SK-N-SH (cell line): ENCODE measurements at regions not wholly inside any gene's neighbourhood (a gene's known extent, or its start where the extent isn't known, plus 50 kb on each side); places are given as distances from the start of the nearest gene placed in this dataset.

Experiments
- CTCF ChIA-PET: fragments of 300-600, 350-600 bp; formaldehyde crosslinking; extraction: SDS; loops from one replicate; lab custom pipeline; 2021; lab: Yijun Ruan, JAX
- POLR2A ChIA-PET: fragments of 350-600 bp; sonication (Branson Sonifier 250); formaldehyde crosslinking; extraction: SDS; loops from one replicate; lab custom pipeline; 2020; ENCODE audit warnings: antibody characterized with exemption, inconsistent platforms; lab: Yijun Ruan, JAX
- DNase-seq: peaks from one replicate; pipeline ENCODE4 v3.0.0; 2012
- H2AFZ ChIP-seq: fragments of 200-600 bp; sonication (generic); 2 replicates; pipeline ENCODE4 v1.8.1; 2016; ENCODE audit warnings: antibody characterized with exemption, mild to moderate bottlenecking, low read depth
- H3F3A ChIP-seq: fragments of 200-600 bp; sonication (generic); replicated peaks from 2 replicates; pipeline ENCODE3; 2016; ENCODE audit warnings: antibody characterized with exemption, mild to moderate bottlenecking; ENCODE audit not compliant: insufficient read depth
- H3K27ac ChIP-seq, 2 experiments: fragments of 200-500 bp in 1 of 2; fragments of 200-600 bp in 1 of 2; sonication (Bioruptor generic) in 1 of 2; sonication (generic), shearing (Covaris generic) in 1 of 2; 2 replicates each; pipeline versions ENCODE4 v1.5.1 to v1.6.1; 2014 to 2016; ENCODE audit warnings: low read depth in 2 of 2, inconsistent platforms in 1 of 2, low read length in 1 of 2, mild to moderate bottlenecking in 1 of 2, mixed read lengths in 1 of 2
- H3K27me3 ChIP-seq: fragments of 200-600 bp; sonication (generic), shearing (Covaris generic); 2 replicates; pipeline ENCODE4 v1.6.1; 2016; ENCODE audit warnings: mixed run types; ENCODE audit not compliant: insufficient read depth
- H3K36me3 ChIP-seq, 2 experiments: fragments of 200-500 bp in 1 of 2; fragments of 200-600 bp in 1 of 2; sonication (Bioruptor generic) in 1 of 2; sonication (generic) in 1 of 2; replicated peaks in 1 of 2; 2 replicates each; pipeline versions ENCODE3 to v1.5.1; 2014 to 2016; ENCODE audit warnings: low read length in 1 of 2, mild to moderate bottlenecking in 1 of 2; ENCODE audit not compliant: insufficient read depth in 2 of 2, control insufficient read depth in 1 of 2
- H3K4me1 ChIP-seq, 2 experiments: fragments of 200-500 bp in 1 of 2; fragments of 200-600 bp in 1 of 2; sonication (Bioruptor generic) in 1 of 2; sonication (generic), shearing (Covaris generic) in 1 of 2; 2 replicates each; pipeline versions ENCODE4 v1.5.1 to v1.6.1; 2014 to 2016; ENCODE audit warnings: low read depth in 1 of 2, low read length in 1 of 2, mixed run types in 1 of 2; ENCODE audit not compliant: insufficient read depth in 2 of 2, control insufficient read depth in 1 of 2
- H3K4me2 ChIP-seq: fragments of 200-600 bp; sonication (generic), shearing (Covaris generic); 2 replicates; pipeline ENCODE4 v1.6.1; 2017; ENCODE audit warnings: mixed run types
- H3K4me3 ChIP-seq, 2 experiments: fragments of 200-500 bp in 1 of 2; fragments of 200-600 bp in 1 of 2; sonication (Bioruptor generic) in 1 of 2; sonication (generic), shearing (Covaris generic) in 1 of 2; 2 replicates each; pipeline versions ENCODE4 v1.5.1 to v1.8.1; 2014 to 2016; ENCODE audit warnings: low read depth in 2 of 2, inconsistent platforms in 1 of 2, low read length in 1 of 2, mild to moderate bottlenecking in 1 of 2, mixed read lengths in 1 of 2, moderate library complexity in 1 of 2
- H3K79me2 ChIP-seq: fragments of 200-600 bp; sonication (generic); 2 replicates; pipeline ENCODE4 v1.8.1; 2017; ENCODE audit warnings: mild to moderate bottlenecking; ENCODE audit not compliant: insufficient read depth
- H3K9ac ChIP-seq: fragments of 200-600 bp; sonication (generic); 2 replicates; pipeline ENCODE4 v1.6.1; 2017; ENCODE audit warnings: mixed run types
- H3K9me2 ChIP-seq: fragments of 200-600 bp; sonication (generic); 2 replicates; pipeline ENCODE4 v1.6.1; 2017; ENCODE audit warnings: mixed run types
- H3K9me3 ChIP-seq: fragments of 200-600 bp; sonication (generic); 2 replicates; pipeline ENCODE4 v1.6.1; 2017; ENCODE audit warnings: mixed run types, mild to moderate bottlenecking, moderate library complexity
- H4K20me1 ChIP-seq: fragments of 200-600 bp; sonication (generic); 2 replicates; pipeline ENCODE4 v1.6.1; 2017; ENCODE audit warnings: mild to moderate bottlenecking, mixed run types; ENCODE audit not compliant: insufficient read depth
- ELF1 ChIP-seq: IDR thresholded peaks from 2 replicates; pipeline ENCODE4 v1.4.0; 2012
- EZH2phosphoT487 ChIP-seq: fragments of 200-600 bp; sonication (generic); IDR thresholded peaks from 2 replicates; pipeline ENCODE4 v1.6.1; 2017; ENCODE audit warnings: low read depth, mixed run types, mild to moderate bottlenecking, antibody characterized with exemption, moderate library complexity, borderline replicate concordance
- FOSL2 ChIP-seq: IDR thresholded peaks from 2 replicates; pipeline ENCODE4 v1.4.0; 2012; ENCODE audit warnings: low read depth, mild to moderate bottlenecking, moderate library complexity, borderline replicate concordance
- FOXJ3 ChIP-seq: sonication (generic); formaldehyde crosslinking; IDR thresholded peaks from 2 replicates; pipeline ENCODE4 v1.5.1; 2020; ENCODE audit warnings: mild to moderate bottlenecking, missing genetic modification reagents
- FOXM1 ChIP-seq: IDR thresholded peaks from 2 replicates; pipeline ENCODE4 v1.4.0; 2012; ENCODE audit warnings: low read depth, mild to moderate bottlenecking
- GABPA ChIP-seq: IDR thresholded peaks from 2 replicates; pipeline ENCODE4 v1.4.0; 2012; ENCODE audit warnings: low read depth, mild to moderate bottlenecking
- GATA2 ChIP-seq: sonication (generic); formaldehyde crosslinking; IDR thresholded peaks from 2 replicates; pipeline ENCODE4 v1.5.0; 2020; ENCODE audit warnings: mild to moderate bottlenecking, missing genetic modification reagents
- JUND ChIP-seq: IDR thresholded peaks from 2 replicates; pipeline ENCODE4 v1.4.0; 2012
- MEF2A ChIP-seq: IDR thresholded peaks from 2 replicates; pipeline ENCODE4 v1.4.0; 2012; ENCODE audit warnings: low read depth, borderline replicate concordance
- NRF1 ChIP-seq: IDR thresholded peaks from 2 replicates; pipeline ENCODE4 v1.6.1; 2012; ENCODE audit warnings: low read depth, mild to moderate bottlenecking, low read length
- RCOR1 ChIP-seq: fragments of 150-350 bp; IDR thresholded peaks from 2 replicates; pipeline ENCODE4 v1.6.1; 2017; ENCODE audit warnings: antibody characterized with exemption, low read length
- RFX5 ChIP-seq: IDR thresholded peaks from 2 replicates; pipeline ENCODE4 v1.6.1; 2012; ENCODE audit warnings: mild to moderate bottlenecking, improper control_type of control experiment, low read length
- RXRA ChIP-seq: IDR thresholded peaks from 2 replicates; pipeline ENCODE4 v1.4.0; 2012; ENCODE audit warnings: low read depth, mild to moderate bottlenecking, borderline replicate concordance
- SMC3 ChIP-seq: IDR thresholded peaks from 2 replicates; pipeline ENCODE4 v1.6.1; 2012; ENCODE audit warnings: low read depth, low read length, improper control_type of control experiment
- TAF1 ChIP-seq: IDR thresholded peaks from 2 replicates; pipeline ENCODE4 v1.6.1; 2012; ENCODE audit warnings: low read depth, mild to moderate bottlenecking, low read length, moderate library complexity, borderline replicate concordance
- TEAD4 ChIP-seq: IDR thresholded peaks from 2 replicates; pipeline ENCODE4 v1.4.0; 2012; ENCODE audit warnings: mild to moderate bottlenecking, borderline replicate concordance; ENCODE audit not compliant: insufficient read depth
- YY1 ChIP-seq: IDR thresholded peaks from 2 replicates; pipeline ENCODE4 v1.4.0; 2012; ENCODE audit warnings: low read depth, mild to moderate bottlenecking
- WGBS: methylation state at CpG from one replicate; pipeline ENCODE4 v1.1.6; 2017; ENCODE audit warnings: low lambda C conversion rate; 5-methylcytosine and 5-hydroxymethylcytosine counted together
- TF ChIP-seq, protein P1 (sequence below): IDR thresholded peaks from 2 replicates; pipeline ENCODE4 v1.4.0; 2012; ENCODE audit warnings: low read depth
- TF ChIP-seq, protein P2 (sequence below): IDR thresholded peaks from 2 replicates; pipeline ENCODE4; 2012
- TF ChIP-seq, protein P3 (sequence below): IDR thresholded peaks from 2 replicates; pipeline ENCODE4 v1.6.1; 2012; ENCODE audit warnings: mild to moderate bottlenecking, low read depth, low read length, moderate library complexity

DNA sequence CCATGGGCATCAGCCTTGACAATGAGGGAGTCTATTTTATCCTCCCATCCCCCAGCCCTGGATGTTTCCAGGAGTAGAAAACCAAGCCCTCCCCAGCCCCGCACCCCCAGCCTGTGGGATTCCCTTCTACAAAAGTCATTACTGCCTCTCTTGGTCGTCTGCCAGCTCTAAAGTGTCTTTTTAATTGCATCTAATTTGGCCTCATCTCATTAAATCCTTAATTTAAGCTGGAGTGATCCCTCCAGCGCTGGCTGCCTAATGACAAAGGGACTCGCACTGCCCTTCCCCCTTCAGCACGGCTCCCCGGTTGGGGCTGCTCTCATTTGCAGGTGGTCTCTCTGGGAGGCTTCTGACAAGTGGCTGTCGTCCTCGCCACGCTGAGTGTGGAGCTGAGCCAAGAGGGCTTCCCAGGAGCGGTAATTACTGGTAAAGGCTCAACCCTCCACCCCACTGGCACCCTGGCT is 107.9 kb upstream of the ALDH1B1 start:
- H3K79me2 ChIP-seq: no peaks in the 10 kb centered on the region
- no peaks in the 10 kb centered on the region for H3K9me2 ChIP-seq
- H3K4me1 ChIP-seq: peaks cover 0 to 38% of the 10 kb centered on the region in 2 experiments; a peak in 2 of 4 replicates
- H3K27ac ChIP-seq: peak overlapping the region in 1 of 2 experiments; percentile 40; a peak in 2 of 4 replicates
- ChIA-PET POLR2A (interaction anchor here (0.5 kb wide), 1 partner anchor 214 kb away, joined by 4 read pairs; no protein-coding TSS in a partner anchor), CTCF (interaction anchor here (0.6 kb wide), 1 partner anchor 34 kb away, joined by 3 read pairs; no protein-coding TSS in a partner anchor)
- H2AFZ ChIP-seq: no peak overlapping the region
- no peak overlapping the region for H3K4me3 ChIP-seq
- H4K20me1 ChIP-seq: no peaks in the 10 kb centered on the region
- no peak for TF ChIP-seq FOSL2
- TF ChIP-seq RXRA: no peak
- TF ChIP-seq FOXJ3 (CRISPR knock-in tag): no peak
- TF ChIP-seq, protein P1, sequence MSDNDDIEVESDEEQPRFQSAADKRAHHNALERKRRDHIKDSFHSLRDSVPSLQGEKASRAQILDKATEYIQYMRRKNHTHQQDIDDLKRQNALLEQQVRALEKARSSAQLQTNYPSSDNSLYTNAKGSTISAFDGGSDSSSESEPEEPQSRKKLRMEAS: no peak
- no peak for TF ChIP-seq ELF1
- no peak for TF ChIP-seq RCOR1
- TF ChIP-seq, protein P2, sequence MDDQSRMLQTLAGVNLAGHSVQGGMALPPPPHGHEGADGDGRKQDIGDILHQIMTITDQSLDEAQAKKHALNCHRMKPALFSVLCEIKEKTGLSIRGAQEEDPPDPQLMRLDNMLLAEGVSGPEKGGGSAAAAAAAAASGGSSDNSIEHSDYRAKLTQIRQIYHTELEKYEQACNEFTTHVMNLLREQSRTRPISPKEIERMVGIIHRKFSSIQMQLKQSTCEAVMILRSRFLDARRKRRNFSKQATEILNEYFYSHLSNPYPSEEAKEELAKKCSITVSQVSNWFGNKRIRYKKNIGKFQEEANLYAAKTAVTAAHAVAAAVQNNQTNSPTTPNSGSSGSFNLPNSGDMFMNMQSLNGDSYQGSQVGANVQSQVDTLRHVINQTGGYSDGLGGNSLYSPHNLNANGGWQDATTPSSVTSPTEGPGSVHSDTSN: no peak
- TF ChIP-seq SMC3: no peak
- no peak for TF ChIP-seq NRF1
- TF ChIP-seq GATA2: no peak
- no peak for TF ChIP-seq YY1
- no peak for TF ChIP-seq GABPA
- TF ChIP-seq, protein P3, sequence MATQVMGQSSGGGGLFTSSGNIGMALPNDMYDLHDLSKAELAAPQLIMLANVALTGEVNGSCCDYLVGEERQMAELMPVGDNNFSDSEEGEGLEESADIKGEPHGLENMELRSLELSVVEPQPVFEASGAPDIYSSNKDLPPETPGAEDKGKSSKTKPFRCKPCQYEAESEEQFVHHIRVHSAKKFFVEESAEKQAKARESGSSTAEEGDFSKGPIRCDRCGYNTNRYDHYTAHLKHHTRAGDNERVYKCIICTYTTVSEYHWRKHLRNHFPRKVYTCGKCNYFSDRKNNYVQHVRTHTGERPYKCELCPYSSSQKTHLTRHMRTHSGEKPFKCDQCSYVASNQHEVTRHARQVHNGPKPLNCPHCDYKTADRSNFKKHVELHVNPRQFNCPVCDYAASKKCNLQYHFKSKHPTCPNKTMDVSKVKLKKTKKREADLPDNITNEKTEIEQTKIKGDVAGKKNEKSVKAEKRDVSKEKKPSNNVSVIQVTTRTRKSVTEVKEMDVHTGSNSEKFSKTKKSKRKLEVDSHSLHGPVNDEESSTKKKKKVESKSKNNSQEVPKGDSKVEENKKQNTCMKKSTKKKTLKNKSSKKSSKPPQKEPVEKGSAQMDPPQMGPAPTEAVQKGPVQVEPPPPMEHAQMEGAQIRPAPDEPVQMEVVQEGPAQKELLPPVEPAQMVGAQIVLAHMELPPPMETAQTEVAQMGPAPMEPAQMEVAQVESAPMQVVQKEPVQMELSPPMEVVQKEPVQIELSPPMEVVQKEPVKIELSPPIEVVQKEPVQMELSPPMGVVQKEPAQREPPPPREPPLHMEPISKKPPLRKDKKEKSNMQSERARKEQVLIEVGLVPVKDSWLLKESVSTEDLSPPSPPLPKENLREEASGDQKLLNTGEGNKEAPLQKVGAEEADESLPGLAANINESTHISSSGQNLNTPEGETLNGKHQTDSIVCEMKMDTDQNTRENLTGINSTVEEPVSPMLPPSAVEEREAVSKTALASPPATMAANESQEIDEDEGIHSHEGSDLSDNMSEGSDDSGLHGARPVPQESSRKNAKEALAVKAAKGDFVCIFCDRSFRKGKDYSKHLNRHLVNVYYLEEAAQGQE: no peak
- TF ChIP-seq JUND: no peak
- TF ChIP-seq FOXM1: no peak
- TF ChIP-seq RFX5: no peak
- TF ChIP-seq TEAD4: no peak
- TF ChIP-seq EZH2phosphoT487: no peak
- TF ChIP-seq TAF1: no peak
- TF ChIP-seq MEF2A: no peak
- H3K9ac ChIP-seq: no peak overlapping the region
- no peaks in the 10 kb centered on the region for H3K9me3 ChIP-seq
- H3F3A ChIP-seq: no peaks in the 10 kb centered on the region
- DNase-seq: peak; percentile 48
- WGBS: 50% methylated on average over 9 of the region's 10 CpGs
- no peak overlapping the region for H3K4me2 ChIP-seq
- no peaks in the 10 kb centered on the region; the same call in 1 of the 2 replicates for H3K27me3 ChIP-seq
- H3K36me3 ChIP-seq: no peaks in the 10 kb centered on the region
